ENCODE measurements at regions not wholly inside any gene's neighbourhood (a gene's known extent, or its start where the extent isn't known, plus 50 kb on each side); places are given as distances from the start of the nearest gene placed in this dataset.

DNA sequence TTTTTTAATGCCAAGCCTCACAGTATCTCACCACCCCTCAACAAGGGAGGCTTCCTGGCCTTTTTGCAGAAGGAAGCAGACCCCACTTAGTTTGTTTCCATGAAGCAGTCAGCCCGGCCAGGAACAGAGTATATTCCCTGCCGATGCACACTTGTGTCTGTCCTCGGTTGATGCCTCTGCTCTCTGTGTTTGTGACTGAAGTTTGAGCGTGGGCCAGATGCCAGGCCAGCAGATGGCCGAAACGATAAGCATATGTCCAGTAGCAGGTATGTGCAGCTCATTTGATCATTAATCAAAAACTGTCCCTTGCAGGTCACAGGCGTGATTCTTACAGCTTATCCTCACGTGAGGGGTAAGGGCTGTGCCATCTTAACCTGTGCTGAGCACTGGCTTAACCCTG, 144.0 kb downstream of the IRS2 start:
- Histone ChIP-seq H3K9me3 (no peaks in the 10 kb centered on the region), H3K27me3 (no peaks in the 10 kb centered on the region), H3K4me3 (replicated peaks in 1 of 3) (no peak overlapping the region), H3K4me1 (no peaks in the 10 kb centered on the region), H3K27ac (no peak overlapping the region), H3K36me3 (no peaks in the 10 kb centered on the region)
- DNase-seq: no peak
- 77 to 84% methylated on average over 8 of the region's 8 CpGs for WGBS, 2 donors
- TF ChIP-seq POLR2A (IDR thresholded peaks at IDR 0.05): no peak
- TF ChIP-seq, protein P1, sequence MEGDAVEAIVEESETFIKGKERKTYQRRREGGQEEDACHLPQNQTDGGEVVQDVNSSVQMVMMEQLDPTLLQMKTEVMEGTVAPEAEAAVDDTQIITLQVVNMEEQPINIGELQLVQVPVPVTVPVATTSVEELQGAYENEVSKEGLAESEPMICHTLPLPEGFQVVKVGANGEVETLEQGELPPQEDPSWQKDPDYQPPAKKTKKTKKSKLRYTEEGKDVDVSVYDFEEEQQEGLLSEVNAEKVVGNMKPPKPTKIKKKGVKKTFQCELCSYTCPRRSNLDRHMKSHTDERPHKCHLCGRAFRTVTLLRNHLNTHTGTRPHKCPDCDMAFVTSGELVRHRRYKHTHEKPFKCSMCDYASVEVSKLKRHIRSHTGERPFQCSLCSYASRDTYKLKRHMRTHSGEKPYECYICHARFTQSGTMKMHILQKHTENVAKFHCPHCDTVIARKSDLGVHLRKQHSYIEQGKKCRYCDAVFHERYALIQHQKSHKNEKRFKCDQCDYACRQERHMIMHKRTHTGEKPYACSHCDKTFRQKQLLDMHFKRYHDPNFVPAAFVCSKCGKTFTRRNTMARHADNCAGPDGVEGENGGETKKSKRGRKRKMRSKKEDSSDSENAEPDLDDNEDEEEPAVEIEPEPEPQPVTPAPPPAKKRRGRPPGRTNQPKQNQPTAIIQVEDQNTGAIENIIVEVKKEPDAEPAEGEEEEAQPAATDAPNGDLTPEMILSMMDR (IDR thresholded peaks at IDR 0.05): no peak
- intact Hi-C loops (cut with DNase I): no loop called here

DNA sequence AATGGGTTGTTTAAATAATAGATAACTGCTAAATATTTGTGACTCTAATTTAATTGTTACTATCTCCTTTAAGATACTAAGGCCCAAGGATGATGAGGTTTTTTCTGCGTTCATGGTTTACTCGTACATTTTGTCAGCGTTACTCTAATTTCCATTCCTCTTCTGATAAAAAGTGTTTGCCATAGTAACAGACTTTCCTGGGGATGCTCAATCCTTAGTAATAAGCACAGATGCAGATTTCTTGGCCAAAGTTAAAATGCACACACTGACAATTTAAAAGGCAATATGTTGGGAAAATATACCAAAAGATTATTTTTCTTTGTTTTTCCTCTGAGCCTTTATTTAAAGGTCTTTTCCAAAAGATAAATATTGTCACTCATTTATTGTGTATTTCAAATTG, 149.6 kb downstream of the IRS2 start:
- Histone ChIP-seq H3K9me3 (no peaks in the 10 kb centered on the region), H3K27me3 (no peaks in the 10 kb centered on the region), H3K4me3 (replicated peaks in 1 of 3) (no peak overlapping the region), H3K27ac (no peak overlapping the region), H3K36me3 (no peaks in the 10 kb centered on the region), H3K4me1 (no peaks in the 10 kb centered on the region)
- 94 to 96% methylated on average over 3 of the region's 3 CpGs for WGBS, 2 donors
- TF ChIP-seq, protein P1 (IDR thresholded peaks at IDR 0.05): no peak
- TF ChIP-seq POLR2A (IDR thresholded peaks at IDR 0.05): no peak
- no peak for DNase-seq
- intact Hi-C loops (cut with DNase I): no loop called here

DNA sequence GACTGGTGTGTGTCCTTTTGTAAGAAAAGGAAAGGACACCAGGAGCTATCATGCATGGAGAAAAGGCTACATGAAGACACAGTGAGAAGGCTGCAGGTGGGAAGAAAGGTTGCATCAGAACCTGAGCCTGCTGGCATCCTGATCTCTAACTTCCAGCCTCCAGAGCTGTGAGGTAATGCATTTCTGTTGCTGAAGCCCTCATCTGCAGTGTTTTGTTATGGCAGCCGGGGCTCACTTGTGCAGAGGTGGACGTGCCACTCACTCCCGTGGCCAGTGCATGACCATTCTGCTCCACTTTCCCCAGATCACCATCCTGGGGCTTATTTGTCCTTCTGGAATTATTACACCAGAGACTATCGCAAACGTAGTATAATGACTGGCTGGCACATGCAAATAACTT, 155.3 kb downstream of the IRS2 start:
- no peak for DNase-seq
- Histone ChIP-seq H3K36me3 (no peaks in the 10 kb centered on the region), H3K27ac (no peak overlapping the region), H3K4me1 (no peaks in the 10 kb centered on the region), H3K4me3 (replicated peaks in 1 of 3) (no peak overlapping the region), H3K9me3 (no peaks in the 10 kb centered on the region), H3K27me3 (no peaks in the 10 kb centered on the region)
- WGBS, 2 donors: 90 to 92% methylated on average over 5 of the region's 5 CpGs
- TF ChIP-seq, protein P1 (IDR thresholded peaks at IDR 0.05): no peak
- no peak for TF ChIP-seq POLR2A (IDR thresholded peaks at IDR 0.05)
- intact Hi-C loops (cut with DNase I): no loop called here

DNA sequence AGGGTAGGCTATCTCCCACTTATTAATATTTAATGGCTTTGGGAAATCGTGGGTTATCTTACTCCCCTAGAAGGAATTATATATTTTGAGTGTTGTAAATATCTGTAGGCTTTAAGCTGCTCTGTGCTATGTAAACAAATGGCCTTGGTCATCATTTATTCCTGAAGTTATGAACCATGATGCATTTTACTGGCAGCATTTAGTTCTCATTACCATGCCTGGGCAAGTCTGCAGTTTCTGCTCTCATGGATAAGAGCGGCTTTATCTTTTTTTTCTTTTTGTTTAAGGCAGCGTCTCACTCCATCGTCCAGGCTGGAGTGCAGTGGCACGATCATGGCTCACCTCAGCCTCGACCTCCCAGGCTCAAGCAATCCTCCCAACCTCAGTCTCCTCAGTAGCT, 156.1 kb downstream of the IRS2 start:
- DNase-seq: no peak
- Histone ChIP-seq H3K4me3 (replicated peaks in 1 of 3) (no peak overlapping the region), H3K27me3 (no peaks in the 10 kb centered on the region), H3K4me1 (no peaks in the 10 kb centered on the region), H3K36me3 (no peaks in the 10 kb centered on the region), H3K9me3 (no peaks in the 10 kb centered on the region), H3K27ac (no peak overlapping the region)
- intact Hi-C loops (cut with DNase I): no loop called here
- TF ChIP-seq POLR2A (IDR thresholded peaks at IDR 0.05): no peak
- TF ChIP-seq, protein P1 (IDR thresholded peaks at IDR 0.05): no peak
- WGBS, 2 donors: 81 to 89% methylated on average over 6 of the region's 6 CpGs

DNA sequence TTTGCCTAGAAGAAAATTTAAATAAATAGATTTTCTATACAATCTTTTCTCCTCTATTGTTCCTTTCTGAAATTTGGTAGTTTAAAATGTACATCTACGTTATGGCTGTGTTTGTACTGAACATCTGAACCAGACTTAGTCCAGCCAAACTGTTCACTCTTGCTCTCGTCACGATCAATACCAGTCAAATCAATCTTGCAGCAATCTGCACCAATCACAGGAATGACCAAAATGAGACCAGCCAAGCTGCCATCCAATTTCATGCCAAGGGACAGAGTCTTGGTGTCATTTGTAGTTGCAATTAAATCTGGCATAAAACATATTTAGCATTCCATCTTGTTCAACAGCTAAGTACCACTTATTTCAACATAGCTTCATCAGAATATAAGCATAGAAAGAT, 156.6 kb downstream of the IRS2 start:
- Histone ChIP-seq H3K36me3 (no peaks in the 10 kb centered on the region), H3K4me3 (replicated peaks in 1 of 3) (no peak overlapping the region), H3K27me3 (no peaks in the 10 kb centered on the region), H3K4me1 (no peaks in the 10 kb centered on the region), H3K9me3 (no peaks in the 10 kb centered on the region), H3K27ac (no peak overlapping the region)
- TF ChIP-seq, protein P1 (IDR thresholded peaks at IDR 0.05): no peak
- no peak for TF ChIP-seq POLR2A (IDR thresholded peaks at IDR 0.05)
- intact Hi-C loops (cut with DNase I): no loop called here
- no peak for DNase-seq
- 87 to 93% methylated on average over 3 of the region's 3 CpGs for WGBS, 2 donors
